ENCODE measurements at regions not wholly inside any gene's neighbourhood (a gene's known extent, or its start where the extent isn't known, plus 50 kb on each side); places are given as distances from the start of the nearest gene placed in this dataset.
"Not testable (repeated sequence)": the region's sequence is repeated elsewhere in the genome, so short reads cannot be mapped to it uniquely, and the experiment has no call there.

- DNase-seq (no peak), ATAC-seq (ENCODE audit: low read depth in 2 of 2) (no peak)
- Histone ChIP-seq H3K9me3 (ENCODE audit: control insufficient read depth in 2 of 2, low read length in 2 of 2) (peaks cover 4 to 18% of the 10 kb centered on the region in 2 experiments), H3K27ac (ENCODE audit: insufficient read depth, low read length, poor library complexity, severe bottlenecking) (no peak overlapping the region), H3K4me1 (ENCODE audit: control insufficient read depth, insufficient read depth, low read length, poor library complexity, severe bottlenecking) (no peaks in the 10 kb centered on the region), H3K27me3 (ENCODE audit: control insufficient read depth, insufficient read depth, low read length) (no peaks in the 10 kb centered on the region), H3K36me3 (ENCODE audit: control insufficient read depth, insufficient read depth, low read length) (no peaks in the 10 kb centered on the region), H3K4me3 (ENCODE audit: low read depth, low read length) (no peak overlapping the region)
- Mint-ChIP-seq H3K4me1 (no peaks in the 10 kb centered on the region), H3K4me3 (no peak overlapping the region), H3K27me3 (no peaks in the 10 kb centered on the region), H3K27ac (no peak overlapping the region), H3K36me3 (no peaks in the 10 kb centered on the region), H3K9me3 (peaks cover 4 to 23% (median 6%) of the 10 kb centered on the region in 7 donors)
Measured at GRCh38 chr13:90049989-90050671, 1297.4 kb upstream of the MIR17HG start.

- H3K36me3 Mint-ChIP-seq, result no peaks in the 10 kb centered on the region
- ATAC-seq (ENCODE audit: low read depth in 2 of 2), result no peak
- peaks cover 0 to 13% (median 4%) of the 10 kb centered on the region in 7 donors for H3K9me3 Mint-ChIP-seq
- no peaks in the 10 kb centered on the region for H3K27me3 Mint-ChIP-seq
- Histone ChIP-seq H3K9me3 (ENCODE audit: control insufficient read depth in 2 of 2, low read length in 2 of 2) (no peaks in the 10 kb centered on the region), H3K27me3 (ENCODE audit: control insufficient read depth, insufficient read depth, low read length) (no peaks in the 10 kb centered on the region), H3K4me3 (ENCODE audit: low read depth, low read length) (no peak overlapping the region), H3K27ac (ENCODE audit: insufficient read depth, low read length, poor library complexity, severe bottlenecking) (no peak overlapping the region), H3K36me3 (ENCODE audit: control insufficient read depth, insufficient read depth, low read length) (no peaks in the 10 kb centered on the region), H3K4me1 (ENCODE audit: control insufficient read depth, insufficient read depth, low read length, poor library complexity, severe bottlenecking) (no peaks in the 10 kb centered on the region)
- no peaks in the 10 kb centered on the region for H3K4me1 Mint-ChIP-seq
- no peak for DNase-seq
- no peak overlapping the region for H3K27ac Mint-ChIP-seq
- no peak overlapping the region for H3K4me3 Mint-ChIP-seq
Measured at GRCh38 chr13:90055121-90055520, 1292.4 kb upstream of the MIR17HG start.

GRCh38 chr13:90055760-90056159 lies 1291.7 kb upstream of the MIR17HG start:
- DNase-seq (no peak), ATAC-seq (ENCODE audit: low read depth in 2 of 2) (no peak)
- H3K36me3 ChIP-seq (ENCODE audit: control insufficient read depth, insufficient read depth, low read length), result no peaks in the 10 kb centered on the region
- H3K27ac Mint-ChIP-seq, result no peak overlapping the region
- H3K4me1 Mint-ChIP-seq, result no peaks in the 10 kb centered on the region
- no peaks in the 10 kb centered on the region for H3K27me3 ChIP-seq (ENCODE audit: control insufficient read depth, insufficient read depth, low read length)
- no peaks in the 10 kb centered on the region for H3K27me3 Mint-ChIP-seq
- H3K9me3 Mint-ChIP-seq, result peaks cover 0 to 10% (median 3%) of the 10 kb centered on the region in 7 donors
- no peaks in the 10 kb centered on the region for H3K9me3 ChIP-seq (ENCODE audit: control insufficient read depth in 2 of 2, low read length in 2 of 2)
- H3K27ac ChIP-seq (ENCODE audit: insufficient read depth, low read length, poor library complexity, severe bottlenecking), result no peak overlapping the region
- H3K4me3 ChIP-seq (ENCODE audit: low read depth, low read length), result no peak overlapping the region
- no peaks in the 10 kb centered on the region for H3K4me1 ChIP-seq (ENCODE audit: control insufficient read depth, insufficient read depth, low read length, poor library complexity, severe bottlenecking)
- no peak overlapping the region for H3K4me3 Mint-ChIP-seq
- H3K36me3 Mint-ChIP-seq, result no peaks in the 10 kb centered on the region

- H3K27me3 Mint-ChIP-seq; ATAC-seq (ENCODE audit: low read depth in 2 of 2): not testable (repeated sequence)
Measured at GRCh38 chr13:90064226-90064625, 1283.3 kb upstream of the MIR17HG start.

GRCh38 chr13:90068658-90069057 lies 1278.8 kb upstream of the MIR17HG start:
- H3K27ac Mint-ChIP-seq, result no peak overlapping the region
- H3K27me3 ChIP-seq (ENCODE audit: control insufficient read depth, insufficient read depth, low read length), result no peaks in the 10 kb centered on the region
- H3K27ac ChIP-seq (ENCODE audit: insufficient read depth, low read length, poor library complexity, severe bottlenecking), result no peak overlapping the region
- H3K4me3 Mint-ChIP-seq, result no peak overlapping the region
- no peaks in the 10 kb centered on the region for H3K4me1 Mint-ChIP-seq
- no peaks in the 10 kb centered on the region for H3K36me3 Mint-ChIP-seq
- no peak overlapping the region for H3K4me3 ChIP-seq (ENCODE audit: low read depth, low read length)
- H3K36me3 ChIP-seq (ENCODE audit: control insufficient read depth, insufficient read depth, low read length), result no peaks in the 10 kb centered on the region
- ATAC-seq (ENCODE audit: low read depth in 2 of 2) (no peak), DNase-seq (no peak)
- H3K9me3 ChIP-seq (ENCODE audit: control insufficient read depth in 2 of 2, low read length in 2 of 2), result peaks cover 0 to 2% of the 10 kb centered on the region in 2 experiments
- no peaks in the 10 kb centered on the region for H3K27me3 Mint-ChIP-seq
- no peaks in the 10 kb centered on the region for H3K4me1 ChIP-seq (ENCODE audit: control insufficient read depth, insufficient read depth, low read length, poor library complexity, severe bottlenecking)
- peaks cover 0 to 14% (median 4%) of the 10 kb centered on the region in 7 donors for H3K9me3 Mint-ChIP-seq

More at GRCh38 chr13:90064226-90064625, 1283.3 kb upstream of the MIR17HG start:
- H3K27ac Mint-ChIP-seq; H3K9me3 ChIP-seq (ENCODE audit: control insufficient read depth in 2 of 2, low read length in 2 of 2); H3K4me1 Mint-ChIP-seq; DNase-seq; H3K27me3 ChIP-seq (ENCODE audit: control insufficient read depth, insufficient read depth, low read length); H3K36me3 ChIP-seq (ENCODE audit: control insufficient read depth, insufficient read depth, low read length); H3K36me3 Mint-ChIP-seq; H3K4me3 Mint-ChIP-seq; H3K27ac ChIP-seq (ENCODE audit: insufficient read depth, low read length, poor library complexity, severe bottlenecking); H3K4me3 ChIP-seq (ENCODE audit: low read depth, low read length); H3K4me1 ChIP-seq (ENCODE audit: control insufficient read depth, insufficient read depth, low read length, poor library complexity, severe bottlenecking): not testable (repeated sequence)
- H3K9me3 Mint-ChIP-seq, result peaks cover 0 to 14% (median 5%) of the 10 kb centered on the region in 7 donors

- Histone ChIP-seq H3K27me3 (ENCODE audit: control insufficient read depth, insufficient read depth, low read length) (no peaks in the 10 kb centered on the region), H3K4me3 (ENCODE audit: low read depth, low read length) (no peak overlapping the region), H3K4me1 (ENCODE audit: control insufficient read depth, insufficient read depth, low read length, poor library complexity, severe bottlenecking) (no peaks in the 10 kb centered on the region), H3K27ac (ENCODE audit: insufficient read depth, low read length, poor library complexity, severe bottlenecking) (no peak overlapping the region), H3K36me3 (ENCODE audit: control insufficient read depth, insufficient read depth, low read length) (no peaks in the 10 kb centered on the region), H3K9me3 (ENCODE audit: control insufficient read depth in 2 of 2, low read length in 2 of 2) (peaks cover 0 to 2% of the 10 kb centered on the region in 2 experiments)
- ATAC-seq (ENCODE audit: low read depth in 2 of 2) (no peak), DNase-seq (no peak)
- H3K27ac Mint-ChIP-seq, result no peak overlapping the region
- no peaks in the 10 kb centered on the region for H3K27me3 Mint-ChIP-seq
- H3K36me3 Mint-ChIP-seq, result no peaks in the 10 kb centered on the region
- H3K9me3 Mint-ChIP-seq, result peaks cover 0 to 10% (median 5%) of the 10 kb centered on the region in 7 donors
- no peaks in the 10 kb centered on the region for H3K4me1 Mint-ChIP-seq
- H3K4me3 Mint-ChIP-seq, result no peak overlapping the region
Measured at GRCh38 chr13:90070362-90070761, 1277.1 kb upstream of the MIR17HG start.

- Mint-ChIP-seq H3K36me3 (no peaks in the 10 kb centered on the region), H3K27me3 (no peaks in the 10 kb centered on the region), H3K4me1 (no peaks in the 10 kb centered on the region), H3K27ac (no peak overlapping the region), H3K4me3 (no peak overlapping the region), H3K9me3 (peaks cover 0 to 10% (median 5%) of the 10 kb centered on the region in 7 donors)
- DNase-seq, result no peak
- ATAC-seq (ENCODE audit: low read depth in 2 of 2), result no peak
- Histone ChIP-seq H3K4me3 (ENCODE audit: low read depth, low read length) (no peak overlapping the region), H3K27ac (ENCODE audit: insufficient read depth, low read length, poor library complexity, severe bottlenecking) (no peak overlapping the region), H3K36me3 (ENCODE audit: control insufficient read depth, insufficient read depth, low read length) (no peaks in the 10 kb centered on the region), H3K27me3 (ENCODE audit: control insufficient read depth, insufficient read depth, low read length) (no peaks in the 10 kb centered on the region), H3K4me1 (ENCODE audit: control insufficient read depth, insufficient read depth, low read length, poor library complexity, severe bottlenecking) (no peaks in the 10 kb centered on the region), H3K9me3 (ENCODE audit: control insufficient read depth in 2 of 2, low read length in 2 of 2) (peaks cover 0 to 5% of the 10 kb centered on the region in 2 experiments)
Measured at GRCh38 chr13:90070837-90071525, 1276.5 kb upstream of the MIR17HG start.

Data from CD4-positive, CD25-positive, alpha-beta regulatory T cell (primary cell).